HUES64 (cell line): ENCODE measurements at regions not wholly inside any gene's neighbourhood (a gene's known extent, or its start where the extent isn't known, plus 50 kb on each side); places are given as distances from the start of the nearest gene placed in this dataset.
"Not testable (repeated sequence)": the region's sequence is repeated elsewhere in the genome, so short reads cannot be mapped to it uniquely, and the experiment has no call there.

Experiments used
- H3K27ac ChIP-seq: 2 replicates; pipeline ENCODE4 v1.7.0; 2013; ENCODE audit warnings: low read depth, low read length, inconsistent platforms
- H3K27me3 ChIP-seq: 2 replicates; pipeline ENCODE4 v1.6.1; 2013; ENCODE audit warnings: mild to moderate bottlenecking, low read length; ENCODE audit not compliant: insufficient read depth
- H3K36me3 ChIP-seq: 2 replicates; pipeline ENCODE4 v1.6.1; 2013; ENCODE audit warnings: mild to moderate bottlenecking, low read length; ENCODE audit not compliant: insufficient read depth
- H3K4me1 ChIP-seq: 2 replicates; pipeline ENCODE4 v1.6.1; 2013; ENCODE audit warnings: mild to moderate bottlenecking, low read length, moderate library complexity; ENCODE audit not compliant: insufficient read depth
- H3K4me3 ChIP-seq: 2 replicates; pipeline ENCODE4 v1.5.1; 2013; ENCODE audit warnings: mild to moderate bottlenecking, low read length, moderate library complexity
- H3K9ac ChIP-seq: 2 replicates; pipeline ENCODE4 v1.6.1; 2013; ENCODE audit warnings: mild to moderate bottlenecking, low read depth, low read length
- H3K9me3 ChIP-seq: 2 replicates; pipeline ENCODE4 v1.6.1; 2013; ENCODE audit warnings: low read depth, low read length; ENCODE audit not compliant: insufficient read depth
- WGBS: fragments of 150-250, 120-280 bp; methylation state at CpG from one replicate; pipeline ENCODE4 v1.1.7; 2013; ENCODE audit warnings: missing lambda C conversion rate; 5-methylcytosine and 5-hydroxymethylcytosine counted together

- no peak overlapping the region for H3K4me3 ChIP-seq
- no peak overlapping the region for H3K9ac ChIP-seq
- H3K27ac ChIP-seq, result no peak overlapping the region
- no peaks in the 10 kb centered on the region for H3K36me3 ChIP-seq
- H3K27me3 ChIP-seq, result no peaks in the 10 kb centered on the region; the same call in 1 of the 2 replicates
- peaks cover 3% of the 10 kb centered on the region; the same call in 1 of the 2 replicates for H3K9me3 ChIP-seq
- H3K4me1 ChIP-seq, result no peaks in the 10 kb centered on the region; the same call in 1 of the 2 replicates
These were observed 118.0 kb downstream of the TRIM43 start for GRCh38 chr2:95709831-95710230.

GRCh38 chr2:95713470-95714177 is 121.8 kb downstream of the TRIM43 start:
- H3K4me3 ChIP-seq, H3K9ac ChIP-seq, H3K27ac ChIP-seq, H3K36me3 ChIP-seq, H3K4me1 ChIP-seq, H3K9me3 ChIP-seq, H3K27me3 ChIP-seq: not testable (repeated sequence)
- WGBS, result 89% methylated on average over 9 of the region's 11 CpGs

GRCh38 chr2:95714398-95714797 is 122.6 kb downstream of the TRIM43 start:
- WGBS, result 100% methylated on average over 1 of the region's 1 CpG
- H3K27me3 ChIP-seq, H3K4me1 ChIP-seq, H3K27ac ChIP-seq, H3K36me3 ChIP-seq, H3K9me3 ChIP-seq, H3K4me3 ChIP-seq, H3K9ac ChIP-seq: not testable (repeated sequence)

GRCh38 chr2:95719473-95720060 is 127.8 kb downstream of the TRIM43 start:
- no peak overlapping the region for H3K4me3 ChIP-seq
- no peaks in the 10 kb centered on the region for H3K36me3 ChIP-seq
- no peaks in the 10 kb centered on the region for H3K4me1 ChIP-seq
- no peak overlapping the region for H3K9ac ChIP-seq
- no peak overlapping the region for H3K27ac ChIP-seq
- no peaks in the 10 kb centered on the region for H3K9me3 ChIP-seq
- no peaks in the 10 kb centered on the region; the same call in 1 of the 2 replicates for H3K27me3 ChIP-seq
- 85% methylated on average over 8 of the region's 8 CpGs for WGBS

GRCh38 chr2:95721726-95722125 is 129.9 kb downstream of the TRIM43 start:
- H3K36me3 ChIP-seq, result no peaks in the 10 kb centered on the region
- H3K27me3 ChIP-seq, result no peaks in the 10 kb centered on the region; the same call in 1 of the 2 replicates
- H3K9me3 ChIP-seq, result no peaks in the 10 kb centered on the region
- no peak overlapping the region for H3K27ac ChIP-seq
- WGBS, result 93% methylated on average over 8 of the region's 8 CpGs
- H3K9ac ChIP-seq, result no peak overlapping the region
- no peaks in the 10 kb centered on the region for H3K4me1 ChIP-seq
- no peak overlapping the region for H3K4me3 ChIP-seq

- H3K36me3 ChIP-seq, result no peaks in the 10 kb centered on the region
- no peak overlapping the region for H3K27ac ChIP-seq
- H3K9me3 ChIP-seq, result no peaks in the 10 kb centered on the region
- WGBS, result 86% methylated on average over 10 of the region's 11 CpGs
- no peaks in the 10 kb centered on the region for H3K4me1 ChIP-seq
- H3K4me3 ChIP-seq, result no peak overlapping the region
- H3K27me3 ChIP-seq, result no peaks in the 10 kb centered on the region; the same call in 1 of the 2 replicates
- no peak overlapping the region for H3K9ac ChIP-seq
These were observed 130.4 kb downstream of the TRIM43 start for GRCh38 chr2:95722131-95722697.

GRCh38 chr2:95723627-95724210 is 131.9 kb downstream of the TRIM43 start:
- H3K4me1 ChIP-seq, H3K36me3 ChIP-seq, H3K27me3 ChIP-seq, H3K27ac ChIP-seq, H3K9ac ChIP-seq, H3K4me3 ChIP-seq, H3K9me3 ChIP-seq: not testable (repeated sequence)
- 83% methylated on average over 4 of the region's 4 CpGs for WGBS

GRCh38 chr2:95725191-95725590 is 133.4 kb downstream of the TRIM43 start:
- not testable (repeated sequence) for H3K36me3 ChIP-seq, H3K9ac ChIP-seq, H3K4me3 ChIP-seq, H3K4me1 ChIP-seq, H3K9me3 ChIP-seq, H3K27me3 ChIP-seq, H3K27ac ChIP-seq
- 47% methylated on average over 2 of the region's 2 CpGs for WGBS

GRCh38 chr2:95725677-95726076 is 133.9 kb downstream of the TRIM43 start:
- WGBS, result 89% methylated on average over 1 of the region's 1 CpG
- not testable (repeated sequence) for H3K9me3 ChIP-seq, H3K27ac ChIP-seq

GRCh38 chr2:95727420-95727819 is 135.6 kb downstream of the TRIM43 start:
- H3K4me1 ChIP-seq, H3K4me3 ChIP-seq, H3K27me3 ChIP-seq, H3K9me3 ChIP-seq, H3K27ac ChIP-seq, H3K36me3 ChIP-seq, H3K9ac ChIP-seq: not testable (repeated sequence)
- 78% methylated on average over 5 of the region's 5 CpGs for WGBS

More at GRCh38 chr2:95725677-95726076, 133.9 kb downstream of the TRIM43 start:
- not testable (repeated sequence) for H3K9ac ChIP-seq, H3K27me3 ChIP-seq, H3K4me3 ChIP-seq, H3K4me1 ChIP-seq, H3K36me3 ChIP-seq

GRCh38 chr2:95728878-95729596 is 137.2 kb downstream of the TRIM43 start:
- Histone ChIP-seq H3K27me3 (no peaks in the 10 kb centered on the region; the same call in 1 of the 2 replicates), H3K4me1 (no peaks in the 10 kb centered on the region), H3K27ac (no peak overlapping the region), H3K4me3 (no peak overlapping the region), H3K9me3 (no peaks in the 10 kb centered on the region), H3K36me3 (no peaks in the 10 kb centered on the region), H3K9ac (no peak overlapping the region)
- 58% methylated on average over 8 of the region's 8 CpGs for WGBS
